NCI-H2081 (cell line): ENCODE measurements at regions not wholly inside any gene's neighbourhood (a gene's known extent, or its start where the extent isn't known, plus 50 kb on each side); places are given as distances from the start of the nearest gene placed in this dataset.
"Not testable (repeated sequence)": the region's sequence is repeated elsewhere in the genome, so short reads cannot be mapped to it uniquely, and the experiment has no call there.

Source experiments
- DNase-seq, 2 experiments: peaks; one replicate each; lab custom pipeline; 2025; lab: John Stamatoyannopoulos, UW

DNA sequence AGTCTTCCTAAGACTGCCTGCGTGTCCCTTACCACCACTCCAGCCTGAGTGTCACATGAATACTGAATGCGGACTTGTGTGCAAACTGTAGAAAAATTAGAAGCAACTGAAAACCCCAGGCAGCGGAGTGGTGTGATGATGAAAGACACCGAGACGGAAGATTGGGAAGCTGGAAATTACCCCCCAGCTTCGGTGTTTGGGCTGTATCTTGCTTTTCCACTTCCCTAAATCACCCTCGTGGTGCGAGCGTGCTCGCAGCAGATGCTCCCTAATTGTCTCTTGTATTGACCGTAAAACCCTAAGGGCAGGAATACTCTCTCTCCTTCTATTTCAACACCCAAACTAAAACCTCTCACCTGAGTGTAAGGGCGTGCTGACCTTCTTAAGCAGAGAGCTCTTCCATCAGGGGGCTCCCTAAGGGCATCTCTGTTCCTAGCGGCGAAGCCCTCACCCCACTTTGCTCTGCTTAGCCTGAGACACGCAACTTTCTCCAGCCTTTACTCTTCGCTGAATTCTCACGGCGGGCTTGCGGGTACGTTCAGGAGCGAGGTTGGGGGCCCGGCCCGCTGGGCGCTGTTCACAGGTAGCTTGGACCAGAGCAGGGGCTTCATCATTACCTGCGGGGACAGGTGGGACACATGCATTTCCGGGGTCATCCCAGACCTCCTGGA lies 62.4 kb downstream of the CRYBB2 start:
- DNase-seq: no peak

DNA sequence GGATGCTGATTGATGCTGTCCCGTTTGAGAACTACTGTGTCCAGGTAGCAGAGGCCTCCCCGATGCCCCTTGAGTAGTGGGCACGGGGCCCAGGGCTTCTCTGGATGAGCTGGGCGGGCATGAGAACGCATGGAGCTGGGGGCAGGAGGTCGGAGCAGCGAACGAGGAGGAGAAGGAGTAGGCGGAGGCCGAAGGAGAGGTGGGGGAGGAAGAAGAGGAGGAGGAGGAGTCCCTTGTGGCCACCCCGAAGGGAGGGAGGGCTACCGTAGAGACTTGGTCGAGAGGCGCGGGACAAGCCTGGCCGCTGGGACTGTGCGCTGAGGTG lies 62.9 kb downstream of the CRYBB2 start:
- DNase-seq: no peak

- no peak for DNase-seq
Observed at GRCh38 chr22:25282671-25283561, 63.5 kb downstream of the CRYBB2 start.

GRCh38 chr22:25288481-25288880 lies 69.0 kb downstream of the CRYBB2 start:
- not testable (repeated sequence) for DNase-seq

DNA sequence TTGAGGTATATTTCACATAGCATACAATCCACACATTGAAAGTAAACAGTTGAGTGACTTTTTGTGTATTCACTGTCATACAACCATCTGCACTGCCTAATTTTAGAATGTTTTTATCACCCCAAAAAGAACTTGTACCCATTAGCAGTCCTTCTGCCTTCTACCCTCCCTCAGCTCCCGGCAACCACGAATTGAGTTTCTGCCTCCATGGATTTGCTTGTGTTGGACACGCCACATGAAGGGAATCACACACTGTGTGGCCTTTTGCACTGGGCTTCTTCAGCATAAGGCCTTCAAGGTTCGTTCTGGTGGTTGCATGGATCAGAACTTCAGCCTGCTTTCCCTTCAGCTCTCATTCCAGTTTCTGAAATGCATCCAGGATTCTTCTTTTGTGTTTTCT lies 82.5 kb downstream of the CRYBB2 start:
- not testable (repeated sequence) for DNase-seq

GRCh38 chr22:25309586-25309985 lies 90.1 kb downstream of the CRYBB2 start:
- not testable (repeated sequence) for DNase-seq

- DNase-seq: not testable (repeated sequence)
Observed at GRCh38 chr22:25311924-25312323, 92.5 kb downstream of the CRYBB2 start.

GRCh38 chr22:25318081-25318823 lies 98.8 kb downstream of the CRYBB2 start:
- DNase-seq: no peak

DNA sequence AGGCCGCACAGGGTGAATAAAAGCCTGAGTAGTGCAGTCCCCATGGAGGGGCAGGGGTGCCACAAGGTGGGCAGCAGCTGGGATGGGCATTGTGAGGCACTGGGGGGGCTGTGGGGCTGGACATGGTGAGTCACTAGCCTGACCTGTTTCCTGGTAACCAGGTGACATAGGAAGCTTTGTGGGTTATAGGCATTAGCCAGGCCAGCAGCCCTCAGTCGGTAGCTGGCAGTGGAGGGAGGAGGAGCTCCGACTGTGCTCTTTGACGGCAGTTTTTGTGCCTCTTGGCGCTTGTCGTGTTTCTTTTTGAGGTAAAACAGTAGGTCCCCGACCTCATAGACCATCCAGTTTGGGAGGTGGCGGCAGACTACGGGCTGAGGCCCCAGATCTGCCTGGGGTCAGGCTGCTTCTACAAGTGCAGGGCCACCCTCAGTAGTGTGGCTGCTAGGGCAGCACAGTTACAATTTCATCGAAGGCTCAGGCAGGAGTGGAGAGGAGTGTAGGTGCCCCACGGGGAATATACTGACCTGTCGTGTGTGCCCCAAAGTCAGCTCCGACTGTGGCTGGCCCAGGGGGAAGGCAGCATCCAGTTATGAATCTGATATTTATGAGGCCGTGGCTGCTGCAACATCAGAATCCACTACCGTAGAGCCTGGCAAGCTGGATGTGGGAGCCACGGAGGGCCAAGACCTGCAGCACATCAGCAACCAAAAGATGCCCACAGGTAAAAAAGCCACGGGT lies 107.7 kb downstream of the CRYBB2 start:
- no peak for DNase-seq

DNA sequence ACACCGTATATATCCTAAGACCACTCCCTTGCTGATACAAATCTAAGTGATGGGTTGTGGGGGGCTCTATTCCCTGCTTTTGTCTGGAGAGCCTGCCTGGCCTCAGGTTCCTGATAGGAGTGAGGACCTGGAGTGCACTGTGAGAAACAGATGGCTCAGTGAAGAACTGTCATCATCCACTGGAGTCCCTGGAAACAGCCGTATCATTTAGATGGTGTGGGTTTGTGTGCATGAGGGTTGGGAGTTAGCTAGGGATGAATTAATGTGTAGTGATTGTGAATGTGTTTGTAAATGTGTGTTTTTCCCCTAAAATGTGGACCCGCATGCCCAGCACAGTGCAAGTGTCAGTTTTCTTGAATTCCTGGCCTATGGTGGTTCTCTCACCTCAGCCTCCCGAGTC lies 111.6 kb downstream of the CRYBB2 start:
- no peak for DNase-seq

- DNase-seq: not testable (repeated sequence)
Observed at GRCh38 chr22:25331911-25332310, 112.5 kb downstream of the CRYBB2 start.

- no peak for DNase-seq
Observed at GRCh38 chr22:25332386-25332785, 112.9 kb downstream of the CRYBB2 start.

- DNase-seq: peak in 1 of 2 experiments; percentile 5
Observed at GRCh38 chr22:25334162-25334490, 114.7 kb downstream of the CRYBB2 start.

DNA sequence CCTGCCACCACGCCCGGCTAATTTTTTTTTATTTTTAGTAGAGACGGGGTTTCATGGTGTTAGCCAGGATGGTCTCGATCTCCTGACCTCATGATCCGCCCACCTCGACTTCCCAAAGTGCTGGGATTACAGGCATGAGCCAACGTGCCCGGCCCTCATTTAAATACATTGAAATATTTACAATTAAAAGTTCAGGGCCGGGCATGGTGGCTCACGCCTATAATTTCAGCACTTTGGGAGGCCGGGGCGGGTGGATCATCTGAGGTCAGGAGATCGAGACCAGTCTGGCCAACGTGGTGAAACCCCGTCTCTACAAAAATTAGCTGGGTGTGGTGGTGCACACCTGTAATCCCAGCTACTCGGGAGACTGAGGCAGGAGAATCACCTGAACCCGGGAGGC lies 115.2 kb downstream of the CRYBB2 start:
- DNase-seq: not testable (repeated sequence)

- not testable (repeated sequence) for DNase-seq
Observed at GRCh38 chr22:25335276-25335675, 115.8 kb downstream of the CRYBB2 start.

DNA sequence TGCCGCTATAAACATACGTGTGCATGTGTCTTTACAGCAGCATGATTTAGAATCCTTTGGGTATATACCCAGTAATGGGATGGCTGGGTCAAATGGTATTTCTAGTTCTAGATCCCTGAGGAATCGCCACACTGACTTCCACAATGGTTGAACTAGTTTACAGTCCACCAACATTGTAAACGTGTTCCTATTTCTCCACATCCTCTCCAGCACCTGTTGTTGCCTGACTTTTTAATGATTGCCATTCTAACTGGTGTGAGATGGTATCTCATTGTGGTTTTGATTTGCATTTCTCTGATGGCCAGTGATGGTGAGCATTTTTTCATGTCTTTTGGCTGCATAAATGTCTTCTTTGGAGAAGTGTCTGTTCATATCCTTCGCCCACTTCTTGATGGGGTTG lies 121.1 kb downstream of the CRYBB2 start:
- not testable (repeated sequence) for DNase-seq

DNA sequence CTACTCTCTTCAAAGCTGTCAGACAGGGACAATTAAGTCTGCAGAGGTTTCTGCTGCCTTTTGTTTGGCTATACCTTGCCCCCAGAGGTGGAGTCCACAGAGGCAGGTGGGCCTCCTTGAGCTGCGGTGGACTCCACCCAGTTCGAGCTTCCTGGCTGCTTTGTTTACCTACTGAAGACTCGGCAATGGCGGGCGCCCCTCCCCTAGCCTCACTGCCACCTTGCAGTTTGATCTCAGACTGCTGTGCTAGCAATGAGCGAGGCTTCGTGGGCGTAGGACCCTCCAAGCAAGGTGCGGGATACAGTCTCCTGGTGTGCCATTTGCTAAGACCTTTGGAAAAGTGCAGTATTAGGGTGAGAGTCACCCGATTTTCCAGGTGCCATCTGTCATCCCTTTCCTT lies 124.9 kb downstream of the CRYBB2 start:
- DNase-seq: not testable (repeated sequence)

- DNase-seq: no peak
Observed at GRCh38 chr22:25346859-25347751, 127.7 kb downstream of the CRYBB2 start.

GRCh38 chr22:25347752-25348102 lies 128.3 kb downstream of the CRYBB2 start:
- DNase-seq: no peak

DNA sequence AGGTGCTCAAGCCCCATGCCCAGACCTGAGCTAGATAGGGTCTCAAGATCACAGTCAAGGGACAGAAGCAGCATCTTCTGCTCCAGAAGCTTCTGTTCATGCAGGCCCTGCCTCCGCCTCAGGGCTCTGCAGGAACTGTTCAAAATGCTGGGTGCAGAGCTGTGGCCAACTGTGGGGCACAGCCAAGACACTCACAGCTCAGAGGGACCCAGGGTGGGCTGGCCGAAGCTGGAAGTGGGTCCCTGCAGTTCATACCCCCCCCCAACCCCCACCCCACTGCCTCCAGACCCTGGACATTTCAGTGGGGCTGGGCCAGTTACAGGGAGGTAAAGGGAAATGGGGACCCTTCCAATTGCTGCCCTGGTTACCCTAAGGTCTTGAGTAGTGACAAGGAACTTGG lies 129.0 kb downstream of the CRYBB2 start:
- DNase-seq: no peak

GRCh38 chr22:25348996-25349395 lies 129.6 kb downstream of the CRYBB2 start:
- not testable (repeated sequence) for DNase-seq
